ENCODE measurements at regions not wholly inside any gene's neighbourhood (a gene's known extent, or its start where the extent isn't known, plus 50 kb on each side); places are given as distances from the start of the nearest gene placed in this dataset.

DNA sequence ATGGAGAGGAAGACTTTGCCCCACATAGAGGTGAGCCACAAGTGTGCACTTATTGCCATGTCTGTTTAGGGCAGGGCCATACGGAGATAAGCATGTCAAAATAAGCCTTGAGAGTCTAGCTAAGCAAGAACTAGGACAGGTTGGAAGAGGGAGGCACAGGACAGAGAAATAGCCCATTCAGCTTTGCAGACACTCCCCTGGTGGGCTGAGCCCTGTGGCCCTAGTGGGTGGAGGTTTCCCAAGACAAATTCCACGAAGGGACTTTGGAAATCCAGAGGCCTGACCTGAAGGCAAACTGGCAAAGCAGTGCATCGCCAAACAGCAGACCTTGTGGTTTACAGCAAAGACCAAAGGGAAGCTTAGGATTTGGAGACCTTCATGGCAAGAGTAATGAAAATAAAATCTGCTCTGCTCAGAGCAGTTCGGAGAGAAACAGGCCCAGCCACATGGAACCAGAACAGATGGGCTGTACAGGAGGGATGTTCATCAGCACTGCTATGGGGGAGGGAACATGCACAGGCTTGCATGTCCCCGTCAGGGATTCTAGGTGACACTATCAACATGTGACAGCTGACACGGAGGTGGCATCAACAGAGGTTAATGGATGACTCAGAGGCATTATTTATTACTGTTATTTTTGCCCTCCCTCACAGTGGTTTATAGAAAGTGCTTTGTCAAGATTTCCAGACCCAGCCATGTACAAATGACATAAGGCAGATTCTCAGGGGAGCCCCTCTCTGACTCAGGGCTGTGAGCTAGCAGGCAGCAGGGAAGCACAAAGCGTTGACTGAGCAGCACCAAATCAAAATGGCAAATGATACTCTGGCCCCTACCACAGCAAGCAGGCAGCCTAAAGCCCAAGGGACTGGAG lies 90.1 kb upstream of the IRF2BP2 start (continued):
- TF ChIP-seq NRF1 (conservative IDR thresholded peaks at IDR 0.05 in 1 of 2, IDR thresholded peaks at IDR 0.05 in 1 of 2) = peak; percentile 19 to 25; a peak in 1 of 4 replicates
- peak; percentile 80 for TF ChIP-seq ATF7 (IDR thresholded peaks at IDR 0.05)
- peak; percentile 55; the same call in 1 of the 2 replicates for TF ChIP-seq CREB1 (IDR thresholded peaks at IDR 0.05)
- TF ChIP-seq CREB1 (CRISPR knock-in tag; IDR thresholded peaks at IDR 0.05) = peak; percentile 48; the same call in 1 of the 2 replicates
- no peak for TF ChIP-seq ZNF224 (CRISPR knock-in tag; IDR thresholded peaks at IDR 0.05)
- no peak for TF ChIP-seq ZFX (CRISPR knock-in tag; IDR thresholded peaks at IDR 0.05)
- TF ChIP-seq RFX1 (IDR thresholded peaks at IDR 0.05) = no peak
- TF ChIP-seq MIER1 (IDR thresholded peaks at IDR 0.05; ENCODE audit: low read depth) = no peak
- no peak for TF ChIP-seq POLR2G (IDR thresholded peaks at IDR 0.05; ENCODE audit: low read depth, low read length)
- no peak for TF ChIP-seq HIVEP1 (CRISPR knock-in tag; IDR thresholded peaks at IDR 0.05)
- no peak for TF ChIP-seq ZNF133 (CRISPR knock-in tag; IDR thresholded peaks at IDR 0.05)
- TF ChIP-seq KLF16 (IDR thresholded peaks at IDR 0.05) = peak; percentile 23; the same call in 1 of the 2 replicates
- TF ChIP-seq, protein P1, sequence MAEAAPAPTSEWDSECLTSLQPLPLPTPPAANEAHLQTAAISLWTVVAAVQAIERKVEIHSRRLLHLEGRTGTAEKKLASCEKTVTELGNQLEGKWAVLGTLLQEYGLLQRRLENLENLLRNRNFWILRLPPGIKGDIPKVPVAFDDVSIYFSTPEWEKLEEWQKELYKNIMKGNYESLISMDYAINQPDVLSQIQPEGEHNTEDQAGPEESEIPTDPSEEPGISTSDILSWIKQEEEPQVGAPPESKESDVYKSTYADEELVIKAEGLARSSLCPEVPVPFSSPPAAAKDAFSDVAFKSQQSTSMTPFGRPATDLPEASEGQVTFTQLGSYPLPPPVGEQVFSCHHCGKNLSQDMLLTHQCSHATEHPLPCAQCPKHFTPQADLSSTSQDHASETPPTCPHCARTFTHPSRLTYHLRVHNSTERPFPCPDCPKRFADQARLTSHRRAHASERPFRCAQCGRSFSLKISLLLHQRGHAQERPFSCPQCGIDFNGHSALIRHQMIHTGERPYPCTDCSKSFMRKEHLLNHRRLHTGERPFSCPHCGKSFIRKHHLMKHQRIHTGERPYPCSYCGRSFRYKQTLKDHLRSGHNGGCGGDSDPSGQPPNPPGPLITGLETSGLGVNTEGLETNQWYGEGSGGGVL (CRISPR knock-in tag; IDR thresholded peaks at IDR 0.05) = no peak
- TF ChIP-seq CCAR2 (IDR thresholded peaks at IDR 0.05; ENCODE audit: low read depth, low read length) = no peak
- TF ChIP-seq NR2C1 (IDR thresholded peaks at IDR 0.05) = no peak
- no peak for TF ChIP-seq NR2C1 (tag; IDR thresholded peaks at IDR 0.05)
- no peak for TF ChIP-seq HOXB6 (CRISPR knock-in tag; IDR thresholded peaks at IDR 0.05; ENCODE audit: borderline replicate concordance)
- TF ChIP-seq POLR2AphosphoS5 (IDR thresholded peaks at IDR 0.05; ENCODE audit: control insufficient read depth, insufficient read depth, low read depth, low read length) = peak; percentile 67
- peak; percentile 74; the same call in 1 of the 2 replicates for TF ChIP-seq NR4A1 (CRISPR knock-in tag; IDR thresholded peaks at IDR 0.05)
- 0 out of 2 replicates have a peak, but pooled peaks have one; percentile 42 for TF ChIP-seq NR4A1 (tag; IDR thresholded peaks at IDR 0.05)
- no peak for TF ChIP-seq RBM15 (IDR thresholded peaks at IDR 0.05; ENCODE audit: insufficient read depth, low read length)
- TF ChIP-seq SMAD4 (CRISPR knock-in tag; conservative IDR thresholded peaks at IDR 0.05) = 0 out of 2 replicates have a peak, but pooled peaks have one; percentile 8
- TF ChIP-seq RBM25 (IDR thresholded peaks at IDR 0.05; ENCODE audit: low read depth, low read length, severe bottlenecking) = no peak
- TF ChIP-seq SMARCA4 (IDR thresholded peaks at IDR 0.05) = peak; percentile 79
- no peak; the same call in 1 of the 2 replicates for TF ChIP-seq MEF2A (IDR thresholded peaks at IDR 0.05; ENCODE audit: control insufficient read depth, low read depth, low read length)
- no peak for TF ChIP-seq HDGF (IDR thresholded peaks at IDR 0.05)
- no peak for TF ChIP-seq HSF4 (CRISPR knock-in tag; IDR thresholded peaks at IDR 0.05; ENCODE audit: borderline replicate concordance)
- no peak for TF ChIP-seq ARNT (IDR thresholded peaks at IDR 0.05)
- TF ChIP-seq ZNF584 (CRISPR knock-in tag; IDR thresholded peaks at IDR 0.05; ENCODE audit: low read depth) = 0 out of 2 replicates have a peak, but pooled peaks have one; percentile 58
- no peak for TF ChIP-seq PRPF4 (IDR thresholded peaks at IDR 0.05; ENCODE audit: insufficient read depth, low read depth, low read length, poor library complexity, severe bottlenecking)
- no peak for TF ChIP-seq PCBP2 (IDR thresholded peaks at IDR 0.05; ENCODE audit: low read depth, low read length, poor library complexity, severe bottlenecking)

All from K562 (cell line).